Stimulated activated naive CD8-positive, alpha-beta T cell treated with anti-CD3 and anti-CD28 coated beads, Interleukin-15, Interleukin-2, amounts not matched to agents 100 U/mL and 50 U/mL, for 24 hours (primary cell): ENCODE measurements at regions not wholly inside any gene's neighbourhood (a gene's known extent, or its start where the extent isn't known, plus 50 kb on each side); places are given as distances from the start of the nearest gene placed in this dataset.
A peak's percentile ranks its signal among the peaks of the same experiment; 100 is the strongest.
"Not testable (repeated sequence)": the region's sequence is repeated elsewhere in the genome, so short reads cannot be mapped to it uniquely, and the experiment has no call there.

ENCODE experiments used
- ATAC-seq: fragments of 150-1000 bp; cut with Tn5 transposase; one replicate; pipeline ENCODE4 v1.10.0; 2021
- DNase-seq: peaks from one replicate; pipeline ENCODE4 v3.0.0; 2021

DNA sequence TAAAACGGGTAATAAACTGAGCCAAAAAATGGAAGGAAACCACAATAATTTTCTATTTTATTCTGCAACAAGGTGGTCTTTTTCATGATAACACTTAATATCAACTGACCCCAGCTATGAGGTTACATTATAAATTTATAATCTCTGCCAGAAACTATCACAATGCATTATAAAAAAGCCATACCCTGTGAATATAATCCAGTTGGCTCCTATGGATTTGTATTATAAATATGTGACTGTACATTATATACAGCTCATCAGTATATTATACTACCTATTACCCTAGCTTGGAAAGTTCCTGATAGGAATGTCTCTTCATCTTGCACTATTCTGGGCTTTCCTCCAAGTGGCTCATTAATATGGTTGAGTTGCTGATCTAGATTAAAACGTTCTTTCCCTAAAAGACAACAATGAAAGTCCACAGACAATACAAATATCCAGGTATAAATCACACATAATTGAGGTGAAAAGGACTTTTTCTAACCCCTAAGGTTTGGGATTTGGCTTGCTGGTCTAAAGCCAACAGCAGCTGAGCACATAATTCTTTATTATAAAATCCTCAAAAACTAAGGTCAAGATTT, 487.7 kb downstream of the TTLL7 start:
- ATAC-seq = no peak
- no peak for DNase-seq

GRCh38 chr1:83509301-83509781, 489.6 kb downstream of the TTLL7 start:
- DNase-seq = no peak
- no peak for ATAC-seq

DNA sequence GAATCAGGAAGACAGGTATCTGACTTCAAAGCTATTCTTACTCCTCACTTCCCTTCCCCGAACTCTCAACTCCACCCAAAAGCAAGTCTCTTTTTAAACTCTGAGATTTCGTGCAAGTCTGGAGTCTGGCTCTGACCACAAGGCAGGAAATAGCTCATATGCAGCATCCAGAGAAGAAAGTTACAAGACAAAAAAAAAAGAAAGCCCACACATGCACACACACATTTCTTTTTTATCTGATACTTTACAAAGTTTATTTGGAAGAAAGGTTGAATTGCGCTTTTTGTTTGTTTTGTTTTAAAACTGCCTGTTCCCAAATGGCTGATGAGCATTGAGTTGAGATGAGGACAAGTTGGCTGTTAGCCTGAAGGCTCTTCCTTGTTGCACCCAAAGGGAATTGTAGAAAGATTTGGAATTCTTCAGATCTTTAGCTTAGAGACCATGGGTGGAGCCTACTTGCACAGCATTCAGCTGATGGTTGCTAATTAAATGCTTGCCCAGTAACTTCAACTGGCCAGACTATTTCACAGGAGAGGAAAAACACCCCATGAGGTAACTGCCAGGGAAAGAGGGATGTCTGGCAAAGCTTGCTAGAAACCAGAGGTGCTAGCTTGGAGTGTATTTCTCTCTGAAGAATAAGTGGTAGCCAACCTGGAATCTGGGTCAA, 490.3 kb downstream of the TTLL7 start:
- ATAC-seq (peak; percentile 91), DNase-seq (no peak)

DNA sequence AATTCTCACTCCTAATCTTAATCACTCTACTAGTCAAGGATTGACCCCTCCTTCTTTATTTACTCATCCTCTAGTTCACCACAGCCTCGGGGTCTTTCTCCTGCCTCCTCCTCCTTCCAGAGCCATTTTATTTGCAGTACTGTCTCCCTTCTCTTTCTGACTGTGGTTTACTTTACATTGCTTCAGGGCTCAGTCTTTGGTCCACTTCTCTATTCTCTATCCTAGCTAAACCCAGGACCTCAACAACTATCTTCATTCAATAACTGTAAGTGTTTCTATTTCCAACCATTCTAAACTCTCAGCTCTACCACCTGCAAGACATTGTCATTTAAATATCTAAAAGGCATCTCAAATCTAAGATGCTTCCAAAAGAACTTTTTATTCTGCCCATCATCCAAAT, 493.8 kb downstream of the TTLL7 start:
- ATAC-seq = no peak
- no peak for DNase-seq

DNA sequence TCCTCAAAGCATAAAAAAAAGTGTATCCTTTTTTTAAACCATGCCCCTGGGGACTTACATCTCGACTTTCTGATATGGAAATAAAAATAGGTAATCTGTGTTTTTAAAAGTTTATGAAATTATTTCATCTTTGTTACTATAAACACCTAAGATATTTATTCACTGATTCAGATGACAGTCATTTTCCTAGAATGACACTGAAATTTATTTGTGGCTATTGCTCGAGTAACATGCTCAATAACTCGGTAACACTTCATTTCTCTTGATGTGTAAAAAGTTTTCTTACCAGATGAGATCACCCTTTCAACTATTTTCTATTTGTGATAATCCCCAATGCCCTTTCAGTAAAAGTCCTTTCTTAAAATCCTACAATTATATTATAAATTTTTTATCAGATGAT, 495.8 kb downstream of the TTLL7 start:
- ATAC-seq = no peak
- DNase-seq = no peak

- no peak for DNase-seq
- ATAC-seq = peak; percentile 93
Measured at GRCh38 chr1:83500987-83501591, 497.8 kb downstream of the TTLL7 start.

GRCh38 chr1:83500531-83500930, 498.4 kb downstream of the TTLL7 start:
- DNase-seq (no peak), ATAC-seq (no peak)

- no peak for ATAC-seq
- DNase-seq = no peak
Measured at GRCh38 chr1:83499998-83500397, 498.9 kb downstream of the TTLL7 start.

GRCh38 chr1:83497563-83497962, 501.4 kb downstream of the TTLL7 start:
- DNase-seq (no peak), ATAC-seq (no peak)

DNA sequence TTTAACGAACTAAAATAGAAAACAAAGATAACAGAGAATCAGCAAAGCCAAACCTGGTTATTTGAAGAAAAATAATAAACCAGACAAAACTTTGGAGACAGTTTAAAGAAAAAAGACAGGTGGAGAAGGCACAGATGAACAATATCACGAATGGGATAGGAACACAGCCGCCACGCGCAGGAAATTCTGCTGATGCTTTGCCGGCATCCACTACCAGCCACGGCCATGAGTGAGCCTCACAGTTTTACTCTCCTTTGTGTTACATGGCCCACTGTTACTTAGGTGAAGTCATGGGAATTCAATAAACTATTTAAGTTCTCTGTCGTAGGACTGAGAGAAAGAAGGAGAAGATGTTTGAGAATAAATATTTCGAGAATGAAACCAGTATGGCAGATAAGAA, 503.4 kb downstream of the TTLL7 start:
- DNase-seq = no peak
- no peak for ATAC-seq

DNA sequence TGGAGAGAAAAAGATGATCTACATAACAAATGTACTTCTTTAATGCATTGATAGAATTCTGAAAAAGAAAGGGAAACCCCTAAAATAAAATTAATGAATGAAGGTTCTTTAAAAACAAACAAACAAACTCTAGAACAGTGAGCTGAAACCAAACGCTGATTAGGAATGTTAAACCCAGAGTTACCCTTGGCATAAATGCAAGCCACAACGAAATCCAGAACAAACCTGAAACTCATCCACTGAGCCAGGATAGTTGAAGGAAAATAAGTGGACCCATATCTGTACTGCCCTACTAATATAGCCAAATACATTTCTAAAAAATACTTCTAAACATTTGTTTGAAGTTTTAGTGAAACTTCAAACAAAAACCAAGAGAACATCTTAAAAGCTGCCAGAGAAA, 505.3 kb downstream of the TTLL7 start:
- no peak for DNase-seq
- ATAC-seq = no peak

- DNase-seq = no peak
- no peak for ATAC-seq
Measured at GRCh38 chr1:83491930-83492329, 507.0 kb downstream of the TTLL7 start.

DNA sequence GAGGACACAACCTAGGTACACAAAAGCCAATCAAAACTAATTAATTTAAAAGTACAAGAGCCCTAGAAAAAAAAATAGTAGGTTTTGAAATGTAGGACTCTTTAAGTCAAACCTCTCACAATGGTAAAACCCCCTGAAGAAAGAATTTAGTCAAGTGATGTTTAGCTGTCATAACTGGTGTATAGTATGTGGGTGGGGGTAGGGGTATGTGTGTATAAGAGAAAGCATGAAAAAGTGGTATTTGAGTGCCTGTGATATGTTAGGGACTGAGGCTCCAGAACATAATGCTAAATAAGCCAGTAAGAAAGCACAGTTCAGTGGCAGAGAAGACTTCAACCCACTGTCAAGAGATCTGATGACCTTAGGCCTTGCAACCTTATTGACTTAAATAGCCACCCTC, 507.9 kb downstream of the TTLL7 start:
- ATAC-seq (peak; percentile 33), DNase-seq (no peak)

GRCh38 chr1:83488105-83488504, 510.8 kb downstream of the TTLL7 start:
- not testable (repeated sequence) for DNase-seq
- peak; percentile 95 for ATAC-seq

DNA sequence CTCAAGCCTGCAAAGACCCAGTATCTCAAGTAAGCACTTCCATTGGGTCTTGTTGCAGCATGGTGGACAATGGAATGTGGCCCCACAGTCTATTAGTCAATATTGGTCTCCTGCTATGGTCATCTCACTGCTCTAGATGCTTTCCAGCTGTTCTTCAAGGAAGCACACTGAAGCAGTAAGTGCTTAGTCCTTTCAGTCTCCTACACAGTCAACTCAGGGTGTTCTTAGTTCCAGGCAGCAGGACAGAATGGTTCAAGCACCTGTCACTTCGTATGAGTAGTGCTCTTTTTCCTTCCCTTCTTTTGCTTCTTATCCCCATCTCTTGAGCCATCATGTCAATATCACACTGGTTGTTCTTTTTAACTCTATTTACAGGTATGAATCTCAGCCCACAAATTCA, 511.5 kb downstream of the TTLL7 start:
- not testable (repeated sequence) for ATAC-seq, DNase-seq

DNA sequence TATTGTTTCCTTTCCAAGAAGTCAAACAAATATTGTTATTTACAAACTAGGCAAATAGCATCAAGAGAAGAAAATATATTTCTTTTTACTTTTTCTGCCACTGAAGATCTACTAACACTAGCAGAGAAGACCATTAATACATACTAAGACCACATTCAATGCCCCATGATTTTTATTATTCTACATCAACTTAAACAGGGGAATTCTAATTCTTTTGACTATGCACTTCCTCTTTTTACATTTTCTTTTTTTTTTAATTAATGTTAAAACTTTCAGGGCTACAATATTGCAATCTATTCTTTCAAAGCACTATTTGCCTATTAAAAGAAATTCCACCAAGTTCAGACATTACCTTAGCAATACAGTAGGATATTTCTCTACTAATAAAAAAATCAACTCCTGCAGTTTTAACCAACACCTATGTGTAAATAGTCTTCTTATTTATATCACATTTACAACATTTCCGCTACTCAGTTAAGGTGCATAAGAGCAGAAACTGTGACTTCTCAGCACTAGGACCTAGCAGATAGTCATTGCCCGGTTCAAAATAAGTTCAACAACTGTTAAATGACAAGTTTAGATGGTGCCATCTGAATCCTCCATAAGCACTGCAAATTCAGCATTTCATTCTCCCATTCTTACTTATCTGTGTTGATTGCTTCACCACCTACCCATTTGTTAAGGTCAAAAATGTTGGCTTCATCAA, 513.5 kb downstream of the TTLL7 start:
- not testable (repeated sequence) for DNase-seq, ATAC-seq

GRCh38 chr1:83481284-83481683, 517.6 kb downstream of the TTLL7 start:
- ATAC-seq, DNase-seq: not testable (repeated sequence)

GRCh38 chr1:83479591-83480239, 519.2 kb downstream of the TTLL7 start:
- not testable (repeated sequence) for ATAC-seq, DNase-seq

DNA sequence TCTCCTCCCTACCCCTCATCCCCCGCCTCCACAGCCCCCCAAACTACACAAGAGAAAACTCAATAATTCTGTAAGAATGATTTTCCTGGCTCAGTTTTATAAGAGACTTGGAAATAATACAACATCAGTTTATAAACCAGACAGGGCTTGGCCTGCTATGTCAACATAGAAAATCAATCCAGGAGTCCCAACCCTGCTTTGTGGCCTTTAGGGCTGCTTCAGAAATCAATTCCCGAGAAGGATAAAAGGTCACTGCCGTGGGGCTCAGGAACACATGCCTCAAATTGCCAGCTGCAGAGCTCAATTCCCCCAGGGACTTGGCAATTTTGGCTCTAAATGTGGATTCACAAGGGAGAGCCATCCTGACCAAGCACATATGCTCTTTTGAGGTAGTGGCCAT, 520.8 kb downstream of the TTLL7 start:
- not testable (repeated sequence) for ATAC-seq, DNase-seq

- not testable (repeated sequence) for DNase-seq
- ATAC-seq = peak; percentile 59
Measured at GRCh38 chr1:83476518-83476917, 522.4 kb downstream of the TTLL7 start.

DNA sequence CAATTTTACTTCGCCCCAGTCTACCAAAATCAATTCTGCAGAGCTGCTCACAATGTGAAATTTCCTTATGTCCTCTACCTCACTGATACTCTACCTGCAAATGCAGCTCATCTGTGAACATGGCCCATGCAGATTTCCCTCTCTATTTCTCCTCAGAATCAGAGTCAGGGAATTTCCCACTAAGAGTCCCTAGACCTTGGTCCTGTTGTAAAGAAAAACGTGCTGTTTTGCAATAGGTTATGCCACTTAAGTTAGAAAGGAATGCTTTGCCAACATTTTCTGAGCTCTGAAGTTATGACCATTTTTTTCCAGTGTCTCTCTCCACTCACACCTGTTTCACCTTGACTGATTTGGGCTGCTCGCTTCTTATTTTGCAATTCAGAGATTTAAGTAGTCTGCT, 524.0 kb downstream of the TTLL7 start:
- ATAC-seq = peak; percentile 14
- not testable (repeated sequence) for DNase-seq

GRCh38 chr1:83473986-83474385, 524.9 kb downstream of the TTLL7 start:
- ATAC-seq, DNase-seq: not testable (repeated sequence)
